NCI-H526 (cell line): ENCODE measurements at regions not wholly inside any gene's neighbourhood (a gene's known extent, or its start where the extent isn't known, plus 50 kb on each side); places are given as distances from the start of the nearest gene placed in this dataset.
"Not testable (repeated sequence)": the region's sequence is repeated elsewhere in the genome, so short reads cannot be mapped to it uniquely, and the experiment has no call there.

Experiments
- DNase-seq, 2 experiments: peaks; one replicate each; lab custom pipeline; 2025; lab: John Stamatoyannopoulos, UW

DNA sequence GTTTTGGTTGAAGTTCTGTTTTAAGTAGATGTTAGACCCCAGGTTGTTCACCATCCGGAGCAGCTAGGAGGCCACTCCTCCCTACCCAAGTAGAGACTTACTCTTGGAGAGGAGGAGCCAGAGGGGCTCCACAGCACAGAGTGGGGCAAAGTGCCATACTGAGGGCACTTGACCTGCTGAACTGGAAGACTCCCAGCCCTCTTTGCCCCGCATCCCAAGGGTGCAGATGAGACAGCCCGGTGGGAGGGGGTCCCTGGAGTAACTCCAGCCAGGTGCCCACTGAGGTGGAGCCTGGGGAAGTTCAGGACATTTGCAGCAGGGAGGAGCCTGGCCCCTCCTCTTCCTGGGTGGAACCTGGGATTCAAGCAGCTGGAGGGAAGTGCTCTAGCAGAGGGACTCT, 102.1 kb upstream of the GPR6 start:
- no peak for DNase-seq

DNA sequence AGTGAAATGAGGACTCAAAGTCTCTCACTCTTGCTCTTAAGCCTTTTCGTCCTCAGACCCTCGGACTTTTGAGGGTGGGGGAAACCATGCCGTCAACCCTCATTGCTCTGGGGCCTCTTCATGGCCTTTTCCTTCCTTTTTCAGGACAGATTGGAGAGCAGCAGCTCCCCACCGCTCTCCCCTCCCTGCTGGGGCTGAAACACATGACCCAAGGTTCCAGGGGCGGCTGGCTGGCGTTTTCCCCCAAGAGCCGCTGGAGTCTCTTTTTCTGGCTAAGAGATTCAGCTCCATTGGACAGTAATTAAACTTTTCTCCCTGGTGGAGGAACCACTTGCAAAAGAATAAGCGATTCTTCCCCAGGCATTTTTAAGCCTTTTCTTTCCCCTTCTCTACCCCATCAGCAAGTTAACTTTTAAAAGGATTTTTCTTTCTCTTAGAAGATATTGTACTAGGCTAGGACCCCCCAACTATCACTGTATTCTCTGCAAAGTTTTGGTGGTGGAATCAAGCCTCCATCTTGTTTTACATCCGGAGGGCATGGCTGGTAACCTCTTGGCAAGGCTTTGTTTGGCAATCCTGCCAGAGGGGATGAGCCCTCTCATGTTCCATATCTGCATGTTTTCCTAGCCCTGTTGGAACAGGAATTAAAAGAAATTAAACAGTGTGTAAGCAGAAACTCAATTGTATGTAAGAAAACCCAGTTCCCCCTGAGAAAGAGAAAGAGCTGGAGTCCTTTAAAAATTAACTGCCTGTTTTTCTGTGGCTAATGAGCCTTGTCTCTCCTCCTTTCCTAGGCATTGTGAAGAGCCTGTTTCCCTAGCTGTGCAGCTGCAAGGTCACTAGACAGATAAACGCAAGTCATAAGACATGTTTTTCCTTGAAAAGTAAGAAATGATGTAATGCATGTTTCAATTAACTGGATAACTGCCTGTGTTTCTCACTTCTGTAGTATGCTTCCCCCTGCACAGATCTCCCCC, 100.8 kb upstream of the GPR6 start:
- no peak for DNase-seq

DNA sequence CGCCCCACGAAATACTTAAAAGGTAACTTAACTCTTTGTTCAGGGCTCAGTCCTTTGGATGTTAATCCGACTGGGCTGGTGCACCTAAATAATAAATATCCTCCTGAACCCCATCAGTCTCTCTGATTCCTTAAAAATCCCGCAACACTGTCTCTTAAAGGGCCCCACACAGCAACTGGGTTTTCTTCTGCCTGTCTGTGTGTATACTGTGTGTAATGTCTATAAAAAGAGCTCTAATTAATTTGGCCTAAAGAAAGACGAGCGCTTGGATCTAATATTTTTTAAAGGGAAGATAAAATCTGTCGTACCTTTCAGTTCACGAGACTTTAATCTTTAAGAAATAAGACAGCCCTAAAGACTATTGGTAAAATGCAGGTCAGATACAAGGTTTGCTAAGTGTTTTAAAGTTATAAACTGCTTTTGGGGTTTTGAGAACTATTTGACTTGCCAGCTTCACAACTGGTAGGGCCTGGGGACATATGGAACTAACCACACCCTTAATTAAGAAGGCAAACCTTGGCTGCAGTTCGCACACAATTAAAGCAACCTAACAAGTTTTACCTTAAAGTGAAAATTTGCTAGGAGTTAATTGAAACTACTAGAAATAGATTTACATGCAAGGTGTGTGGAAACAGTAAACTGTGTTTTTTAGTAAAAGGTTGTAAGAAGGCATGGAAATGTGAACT, 100.0 kb upstream of the GPR6 start:
- DNase-seq, result not testable (repeated sequence)

DNA sequence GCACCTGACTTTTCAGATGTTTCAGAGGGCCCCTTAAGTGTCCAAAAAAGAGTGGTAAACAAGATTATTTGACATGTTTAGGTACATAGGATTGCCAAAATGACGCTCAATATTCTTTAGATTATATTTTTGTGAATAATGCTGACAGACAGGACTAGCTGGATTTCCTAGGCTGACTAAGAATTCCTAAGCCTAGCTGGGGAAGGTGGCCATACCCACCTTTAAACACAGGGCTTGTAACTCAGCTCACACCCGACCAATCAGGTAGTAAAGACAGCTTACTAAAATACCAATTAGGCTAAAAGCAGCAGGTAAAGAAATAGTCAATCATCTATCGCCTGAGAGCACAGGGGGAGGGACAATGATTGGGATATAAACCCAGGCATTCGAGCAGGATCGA, 99.0 kb upstream of the GPR6 start:
- DNase-seq, result not testable (repeated sequence)

DNA sequence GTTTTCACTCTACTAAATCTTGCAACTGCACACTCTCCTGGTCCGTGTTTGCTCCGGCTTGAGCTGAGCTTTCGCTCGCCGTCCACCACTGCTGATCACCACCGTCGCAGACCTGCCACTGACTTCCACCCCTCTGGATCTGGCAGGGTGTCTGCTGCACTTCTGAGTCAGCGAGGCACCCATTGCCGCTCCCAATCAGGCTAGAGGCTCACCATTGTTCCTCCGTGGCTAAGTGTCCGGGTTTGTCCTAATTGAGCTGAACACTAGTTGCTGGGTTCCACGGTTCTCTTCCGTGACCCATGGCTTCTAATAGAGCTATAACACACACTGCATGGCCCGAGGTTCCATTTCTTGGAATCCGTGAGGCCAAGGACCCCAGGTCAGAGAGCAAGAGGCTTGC, 98.6 kb upstream of the GPR6 start:
- no peak for DNase-seq

DNA sequence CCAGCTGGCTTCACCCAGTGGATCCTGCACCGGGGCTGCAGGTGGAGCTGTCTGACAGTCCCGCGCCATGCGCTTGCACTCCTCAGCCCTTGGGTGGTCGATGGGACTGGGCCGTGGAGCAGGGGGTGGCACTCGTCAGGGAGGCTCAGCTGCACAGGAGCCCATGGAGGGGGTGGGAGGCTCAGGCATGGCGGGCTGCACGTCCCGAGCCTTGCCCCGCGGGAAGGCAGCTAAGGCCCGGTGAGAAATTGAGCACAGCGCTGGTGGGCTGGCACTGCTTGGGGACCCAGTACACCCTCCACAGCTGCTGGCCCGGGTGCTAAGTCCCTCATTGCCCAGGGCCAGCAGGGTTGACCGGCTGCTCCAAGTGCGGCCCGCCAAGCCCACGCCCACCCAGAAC, 97.0 kb upstream of the GPR6 start:
- DNase-seq, result not testable (repeated sequence)

DNA sequence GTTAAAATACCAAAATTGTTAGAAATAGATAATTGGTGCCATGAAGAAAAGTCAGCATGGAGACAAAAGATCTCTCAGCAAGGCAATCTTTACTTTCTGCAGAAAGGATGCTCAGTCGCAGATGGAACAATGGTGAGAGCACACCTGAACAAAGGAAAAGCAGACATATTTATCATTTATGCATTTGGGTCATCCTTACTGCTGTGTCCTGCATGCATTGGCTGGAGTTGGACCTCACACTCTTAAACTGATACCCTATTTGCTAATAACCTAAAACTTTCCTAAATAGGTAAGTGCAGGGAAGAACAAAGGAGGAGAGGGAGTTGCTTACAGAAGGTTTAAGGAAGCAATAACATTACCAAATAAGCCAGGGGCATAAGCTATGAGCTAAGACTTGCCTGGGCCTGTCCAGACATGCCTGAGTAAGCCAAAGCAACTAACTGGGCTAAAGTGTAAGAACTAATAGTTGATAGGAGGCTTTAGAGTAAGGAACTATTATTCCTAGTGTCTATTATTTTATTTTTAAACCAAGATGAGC, 96.1 kb upstream of the GPR6 start:
- DNase-seq, result not testable (repeated sequence)

DNA sequence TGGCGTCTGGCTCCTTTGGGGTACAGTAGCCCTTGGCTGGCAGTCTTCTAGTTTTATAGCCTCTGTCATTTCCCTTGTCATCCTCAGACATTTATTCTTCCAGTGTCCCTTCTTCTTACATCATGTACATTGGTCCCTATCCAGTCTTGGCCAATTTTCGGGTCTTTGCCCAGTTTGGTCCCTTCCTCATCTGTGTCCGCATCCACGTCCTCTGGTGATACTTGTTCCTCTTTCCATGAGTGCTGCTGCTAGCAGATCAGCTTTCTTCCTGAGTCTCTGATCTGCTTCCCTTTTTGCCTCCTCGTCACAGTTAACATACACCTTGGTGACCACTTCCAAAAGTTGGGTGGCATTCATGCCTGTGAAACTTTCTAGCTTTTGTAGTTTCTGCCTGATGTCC, 86.2 kb upstream of the GPR6 start:
- DNase-seq, result no peak

DNA sequence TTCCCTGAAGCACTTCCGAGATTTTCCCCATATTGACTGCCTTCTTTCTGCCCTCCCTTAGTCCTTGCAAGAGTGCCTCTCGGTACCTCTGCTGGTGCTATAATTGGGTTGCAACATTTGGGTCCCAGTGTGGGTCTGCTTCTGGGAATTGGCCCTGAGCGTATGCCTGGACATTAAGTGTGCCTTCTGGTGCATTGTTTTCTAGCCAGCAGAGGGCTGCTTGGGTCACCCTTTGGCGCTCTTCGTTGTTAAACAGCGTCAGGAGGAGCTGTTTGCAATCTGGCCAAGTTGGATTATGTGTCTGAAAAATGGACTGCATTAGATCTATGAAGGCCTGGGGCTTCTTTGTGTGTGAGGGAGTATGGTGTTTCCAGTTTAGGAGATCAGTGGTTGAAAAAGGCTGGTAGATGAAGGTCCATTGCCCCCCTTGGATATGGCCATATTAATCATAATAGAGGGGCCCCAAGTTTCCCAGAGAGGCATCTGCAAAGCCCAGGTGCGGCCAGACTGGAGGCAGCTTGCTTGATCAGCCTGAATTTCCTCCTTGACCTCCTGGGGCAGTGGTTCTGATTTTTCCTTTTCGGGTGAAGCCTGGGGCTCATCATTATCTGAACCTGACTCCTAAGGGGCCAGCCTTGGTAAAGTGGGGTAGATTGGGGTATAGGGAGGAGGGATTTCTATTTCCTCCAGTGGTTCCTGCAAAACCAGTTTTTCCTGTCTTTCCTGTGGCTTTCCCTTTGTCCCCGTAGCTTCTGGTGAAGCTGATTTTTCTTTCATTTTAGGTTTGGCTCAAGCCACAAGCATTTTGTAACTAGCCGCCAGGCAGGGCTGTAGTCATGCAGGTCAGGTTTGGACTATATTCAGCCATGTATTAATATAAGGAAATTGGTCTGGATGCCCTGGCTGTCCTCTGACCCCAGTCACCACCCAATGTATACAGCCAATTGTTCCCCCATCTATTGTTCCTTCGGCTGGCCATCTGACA, 85.4 kb upstream of the GPR6 start:
- peak; percentile 90 to 96 for DNase-seq

DNA sequence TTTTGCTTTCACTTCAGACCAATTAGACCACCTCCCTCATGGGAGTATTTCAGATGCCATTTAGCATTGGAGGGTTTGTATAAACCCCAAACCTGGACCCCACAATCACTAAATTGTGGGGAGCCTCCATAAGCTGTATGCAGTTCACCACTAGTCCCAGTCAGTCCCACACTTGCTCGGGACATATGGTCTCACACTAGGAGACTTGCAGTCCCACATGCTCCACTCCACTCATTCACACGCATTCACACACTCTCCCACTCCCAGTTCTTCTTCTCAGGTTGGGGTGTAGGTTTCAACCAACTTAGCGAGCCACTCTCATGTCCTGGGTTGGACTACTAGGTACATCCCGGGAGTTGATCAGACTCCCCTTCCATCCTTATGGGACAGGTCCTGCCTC, 84.5 kb upstream of the GPR6 start:
- no peak for DNase-seq

DNA sequence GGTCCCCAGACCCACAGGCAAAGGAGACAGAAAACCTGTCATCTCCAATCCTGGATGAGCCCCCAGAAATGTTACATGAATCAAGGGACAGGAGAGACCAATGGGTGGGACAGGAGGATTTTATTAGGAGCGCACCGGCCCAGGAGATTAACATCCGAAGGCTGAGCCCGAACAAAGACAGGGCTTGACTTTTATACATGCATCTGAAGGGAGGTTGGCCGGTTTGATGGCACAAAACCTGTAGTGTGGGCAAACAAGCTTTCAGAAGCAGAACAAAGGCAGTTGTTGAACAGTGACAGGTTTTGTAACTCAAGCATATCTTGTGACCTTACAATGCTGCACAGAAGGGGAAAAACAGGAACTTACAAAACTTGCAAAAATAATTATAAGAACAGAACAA, 83.9 kb upstream of the GPR6 start:
- peak in 1 of 2 experiments; percentile 5 for DNase-seq

DNA sequence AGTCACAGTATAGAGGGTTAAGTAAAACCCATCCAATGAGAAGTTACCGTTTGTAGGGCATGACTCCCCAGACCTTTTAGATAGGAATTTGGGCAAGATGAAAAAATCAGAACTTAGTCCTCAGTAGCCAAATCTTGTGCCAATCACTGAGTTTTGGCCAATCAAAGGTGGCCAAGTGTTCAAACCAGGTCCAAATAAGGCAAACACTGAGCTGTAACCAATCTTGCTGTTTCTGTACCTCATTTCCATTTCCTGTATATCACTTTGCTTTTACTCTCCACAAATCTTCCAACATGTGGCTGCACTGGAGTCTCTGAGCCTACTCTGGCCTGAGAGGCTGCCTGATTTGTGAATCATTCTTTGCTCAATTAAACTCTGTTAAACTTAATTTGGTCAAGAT, 81.8 kb upstream of the GPR6 start:
- DNase-seq, result no peak

DNA sequence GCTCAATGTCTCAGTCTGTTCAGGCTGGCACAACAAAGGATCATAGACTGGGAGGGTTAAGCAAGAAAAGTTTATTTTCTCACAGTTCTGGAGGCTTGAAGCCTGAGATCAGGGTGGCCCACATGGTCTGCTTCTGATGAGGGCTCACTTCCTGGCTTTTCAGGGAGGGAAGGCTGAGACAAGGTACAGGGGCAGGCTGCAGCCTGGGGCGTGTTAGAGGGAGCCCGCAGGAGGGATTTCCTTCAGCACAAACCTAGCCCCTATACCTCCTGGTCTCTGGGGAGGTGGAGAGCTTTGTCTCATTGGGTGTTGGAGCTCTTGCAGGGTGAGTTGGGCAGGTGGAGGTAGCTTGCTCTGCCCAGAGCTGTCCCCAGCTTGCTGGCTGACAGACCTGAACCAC, 81.1 kb upstream of the GPR6 start:
- no peak for DNase-seq

DNA sequence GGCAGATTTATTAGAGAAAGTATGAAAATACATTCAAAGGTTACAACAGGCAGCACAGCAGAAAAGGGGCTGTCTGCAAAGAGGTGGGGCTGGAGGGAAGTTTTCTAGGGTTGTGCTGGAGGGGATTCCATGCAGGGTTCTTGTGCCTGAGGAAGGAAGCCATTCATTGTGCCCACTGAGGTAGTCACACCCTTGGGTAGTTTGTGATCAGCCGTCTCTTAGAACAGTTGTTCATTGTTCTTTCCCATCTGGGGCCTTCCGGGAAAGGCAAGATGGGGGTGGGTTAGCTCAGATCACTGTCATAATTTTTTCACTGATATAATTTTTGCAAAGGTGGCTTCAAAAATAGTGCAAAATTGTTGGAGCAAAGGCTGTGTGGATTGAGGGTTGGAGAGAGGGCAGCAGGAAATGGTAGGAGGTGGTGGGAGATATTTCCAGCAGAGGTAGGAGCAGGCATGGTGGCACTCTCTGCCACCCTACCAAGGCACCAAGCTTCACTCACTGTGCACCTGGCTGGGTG, 80.5 kb upstream of the GPR6 start:
- DNase-seq, result no peak

DNA sequence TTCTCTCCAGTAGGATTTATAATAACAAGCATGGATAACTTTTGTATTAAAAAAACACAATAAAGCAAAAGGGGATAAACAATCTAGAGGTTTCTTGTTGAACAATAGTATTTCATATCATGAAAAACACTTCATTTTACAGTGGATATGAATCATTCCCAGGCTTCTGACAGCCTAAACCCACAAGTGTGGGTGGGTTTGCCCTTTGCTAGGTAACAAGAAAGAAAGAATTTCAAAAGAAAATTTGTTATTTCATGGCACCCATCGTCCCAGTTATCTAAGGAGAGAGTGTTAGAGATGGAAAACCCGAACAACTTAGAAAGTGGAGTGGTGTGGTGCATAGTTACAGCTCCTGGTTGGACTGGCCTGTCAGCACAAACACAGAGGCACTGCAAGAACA, 76.1 kb upstream of the GPR6 start:
- no peak for DNase-seq

DNA sequence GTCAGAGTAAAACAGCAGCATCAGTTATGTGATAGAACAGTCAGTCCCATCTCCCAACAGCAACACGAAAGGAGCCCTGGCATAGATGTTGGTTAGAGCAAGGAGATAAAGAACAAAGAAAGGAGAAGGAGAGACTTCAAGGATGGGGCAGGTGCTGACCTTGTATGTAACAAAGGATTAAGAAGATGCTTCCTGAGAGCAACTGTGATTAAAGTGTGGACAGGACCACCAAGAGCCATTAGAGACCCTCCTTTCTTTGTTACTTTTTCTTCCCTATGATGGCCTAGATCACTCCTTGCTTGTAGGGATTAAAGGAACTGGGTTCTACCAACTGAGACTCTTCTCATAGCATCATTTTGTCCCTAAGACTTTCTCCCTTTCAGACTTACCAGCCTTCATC, 75.2 kb upstream of the GPR6 start:
- no peak for DNase-seq

DNA sequence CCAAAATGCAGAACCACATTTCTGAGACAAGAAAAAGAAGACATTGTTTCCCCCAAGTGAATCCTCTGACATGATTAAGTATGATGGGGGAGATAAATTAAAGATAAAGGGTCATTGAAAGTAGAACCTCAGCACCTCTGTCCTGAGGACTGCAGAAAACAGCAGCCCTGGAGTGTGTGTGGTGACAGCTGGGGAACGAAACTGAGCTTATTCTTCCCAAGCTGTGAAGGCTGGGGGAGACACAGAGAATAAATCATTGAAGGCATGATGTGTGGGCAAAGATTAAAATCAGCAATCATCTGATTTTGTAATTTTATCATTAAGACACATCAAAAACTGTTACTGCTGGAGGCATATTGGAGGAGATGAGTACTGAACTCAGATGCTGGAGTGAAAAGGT, 67.5 kb upstream of the GPR6 start:
- DNase-seq, result no peak

DNA sequence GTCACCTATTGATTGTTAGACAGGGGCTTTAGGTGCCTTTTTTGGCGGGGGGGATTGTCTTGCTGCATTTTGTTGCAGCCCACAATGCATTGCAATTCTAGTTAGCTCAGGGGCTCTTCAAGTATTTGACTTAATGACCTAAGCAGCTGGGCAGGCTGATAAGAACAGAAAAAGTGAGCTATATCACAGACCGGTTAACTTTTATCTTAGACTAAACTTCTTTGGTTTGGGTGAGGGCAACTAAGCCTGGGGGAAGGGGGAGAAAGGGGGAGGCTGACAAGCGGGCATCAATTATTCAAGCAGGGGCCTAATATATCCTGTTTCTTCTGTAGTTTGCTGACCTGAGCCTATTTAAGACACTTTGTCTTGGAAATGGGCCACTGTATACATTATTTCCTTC, 66.0 kb upstream of the GPR6 start:
- no peak for DNase-seq

DNA sequence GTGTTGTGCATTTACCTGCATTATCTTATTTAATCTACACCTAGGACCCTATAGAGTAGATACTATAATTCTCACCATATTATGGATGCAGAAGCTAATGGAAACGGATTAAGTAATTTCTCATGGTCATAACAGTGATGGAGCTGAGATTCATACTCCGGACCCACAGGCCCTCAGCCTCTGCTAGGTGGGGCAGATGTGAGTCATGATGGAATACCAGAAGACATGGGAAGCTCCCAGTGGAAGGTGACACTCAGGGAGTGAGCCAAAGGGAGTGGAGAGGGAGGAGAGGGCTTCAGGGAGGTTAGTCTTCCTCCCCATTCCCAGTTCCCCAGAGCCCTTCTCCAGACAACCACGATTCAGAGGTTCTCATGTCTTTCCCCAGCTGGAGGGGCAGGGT, 65.2 kb upstream of the GPR6 start:
- no peak for DNase-seq

DNA sequence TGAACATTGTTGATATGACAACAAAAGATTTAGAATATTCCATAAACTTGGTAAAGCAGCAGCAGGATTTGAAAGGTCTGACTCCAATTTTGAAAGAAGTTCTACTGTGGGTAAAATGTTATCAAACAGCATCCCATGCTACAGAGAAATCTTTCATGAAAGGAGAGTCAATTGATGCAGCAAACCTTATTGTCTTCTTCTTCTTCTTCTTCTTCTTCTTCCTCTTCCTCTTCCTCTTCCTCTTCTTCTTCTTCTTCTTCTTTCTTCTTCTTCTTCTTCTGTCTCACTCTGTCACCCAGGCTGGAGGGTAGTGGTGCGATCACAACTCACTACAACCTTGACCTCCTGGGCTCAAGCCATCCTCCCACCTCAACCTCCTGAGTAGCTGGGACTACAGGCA, 62.4 kb upstream of the GPR6 start:
- not testable (repeated sequence) for DNase-seq

DNA sequence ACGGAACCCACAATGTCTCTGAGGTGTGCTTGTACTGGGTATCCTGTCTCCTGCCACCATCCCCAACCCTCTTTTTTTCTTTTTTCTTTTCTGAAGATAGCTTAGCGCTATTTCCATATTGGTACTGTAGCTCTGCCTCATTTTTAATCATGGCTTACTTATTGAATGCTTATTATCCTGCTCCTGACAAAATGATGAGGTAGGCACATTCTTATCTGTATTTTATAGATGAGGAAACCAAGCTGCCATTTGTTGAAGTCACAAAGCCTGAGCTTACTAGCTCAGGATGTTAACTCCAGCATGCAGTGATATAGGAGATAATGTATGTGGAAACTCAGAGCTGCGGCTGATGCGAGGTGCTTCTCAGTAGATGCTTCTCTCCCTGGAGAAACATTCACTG, 61.4 kb upstream of the GPR6 start:
- DNase-seq, result no peak

DNA sequence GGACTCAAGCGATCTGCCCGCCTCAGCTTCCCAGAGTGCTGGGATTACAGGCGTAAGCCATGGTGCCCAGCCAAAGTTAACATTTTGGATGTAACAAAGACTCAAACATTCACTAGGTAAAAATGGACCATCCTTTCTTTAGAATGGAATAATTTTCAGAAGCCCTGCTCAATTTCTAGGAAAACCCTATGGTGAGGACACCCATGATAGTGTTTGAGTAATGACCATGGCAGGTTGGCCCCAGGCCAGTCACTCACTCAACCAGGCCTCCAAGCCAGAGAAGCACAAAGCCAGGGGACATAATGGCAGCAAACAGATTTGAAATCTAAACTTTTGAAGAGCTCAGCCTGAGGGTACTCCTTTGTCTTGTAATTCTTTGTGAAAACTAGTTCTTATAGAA, 59.9 kb upstream of the GPR6 start:
- no peak for DNase-seq
